Fibroblast of skin of left quadriceps (primary cell): ENCODE measurements at regions not wholly inside any gene's neighbourhood (a gene's known extent, or its start where the extent isn't known, plus 50 kb on each side); places are given as distances from the start of the nearest gene placed in this dataset.
"Not testable (repeated sequence)": the region's sequence is repeated elsewhere in the genome, so short reads cannot be mapped to it uniquely, and the experiment has no call there.

Source experiments
- DNase-seq, 2 experiments: peaks; one replicate each; pipeline ENCODE4 v3.0.0-alpha.2; 2013; ENCODE audit warnings: low read depth in 2 of 2

- DNase-seq, result no peak
Observed at GRCh38 chr20:54950304-54950703, 474.9 kb downstream of the DOK5 start.

- no peak for DNase-seq
Observed at GRCh38 chr20:54941666-54942065, 466.3 kb downstream of the DOK5 start.

DNA sequence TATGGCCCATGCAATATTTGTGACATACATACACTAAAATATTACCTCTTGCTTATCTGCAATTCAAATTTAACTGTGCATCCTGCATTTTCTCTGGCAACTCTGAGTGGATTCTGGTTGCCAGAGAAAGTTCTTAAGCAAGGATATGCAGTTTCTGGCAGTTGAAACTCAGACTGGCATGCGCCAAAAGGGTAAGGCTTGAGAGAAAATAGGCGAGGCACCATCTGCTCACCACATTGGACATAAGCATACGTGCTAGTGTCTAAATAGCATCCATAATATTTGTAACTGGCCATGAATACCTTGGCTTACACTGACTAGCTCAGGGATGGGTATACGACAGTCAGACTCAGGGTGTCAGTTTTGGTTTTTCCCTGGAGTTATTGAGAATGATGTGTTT lies 465.1 kb downstream of the DOK5 start:
- DNase-seq, result no peak

GRCh38 chr20:54938707-54939106 lies 463.3 kb downstream of the DOK5 start:
- DNase-seq, result no peak

DNA sequence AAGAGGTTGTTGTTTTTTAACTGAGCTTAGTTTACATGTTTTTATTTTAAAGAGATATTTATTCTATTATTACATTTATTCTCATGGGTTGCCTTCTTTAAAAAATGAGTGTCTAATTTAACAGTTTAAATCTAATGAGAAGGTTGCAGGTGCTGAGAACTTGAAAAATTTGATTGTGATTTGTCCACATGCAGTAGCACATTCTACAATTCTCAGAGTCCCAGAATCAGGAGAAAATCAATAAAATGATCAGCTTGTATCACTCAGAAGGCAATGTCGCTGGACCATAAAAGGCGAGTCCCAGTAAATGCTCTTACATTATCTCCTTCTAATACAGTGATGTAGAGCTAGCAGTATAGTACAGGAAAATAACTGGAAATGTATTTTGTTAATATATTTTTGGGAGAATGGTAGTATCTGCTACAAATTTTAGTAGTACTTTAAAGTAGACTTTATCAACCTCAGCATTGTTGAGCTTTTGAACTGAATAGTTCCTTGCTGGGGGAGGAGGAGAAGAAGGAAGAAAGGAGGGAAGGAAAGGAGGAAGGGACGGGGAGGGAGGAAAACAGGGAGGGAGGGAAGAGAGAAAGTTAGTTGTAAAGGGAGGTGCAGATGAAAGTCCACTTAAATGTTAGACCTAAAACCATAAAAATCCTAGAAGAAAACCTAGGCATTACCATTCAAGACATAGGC lies 458.0 kb downstream of the DOK5 start:
- DNase-seq, result no peak

- DNase-seq, result no peak
Observed at GRCh38 chr20:54929191-54929590, 453.8 kb downstream of the DOK5 start.

DNA sequence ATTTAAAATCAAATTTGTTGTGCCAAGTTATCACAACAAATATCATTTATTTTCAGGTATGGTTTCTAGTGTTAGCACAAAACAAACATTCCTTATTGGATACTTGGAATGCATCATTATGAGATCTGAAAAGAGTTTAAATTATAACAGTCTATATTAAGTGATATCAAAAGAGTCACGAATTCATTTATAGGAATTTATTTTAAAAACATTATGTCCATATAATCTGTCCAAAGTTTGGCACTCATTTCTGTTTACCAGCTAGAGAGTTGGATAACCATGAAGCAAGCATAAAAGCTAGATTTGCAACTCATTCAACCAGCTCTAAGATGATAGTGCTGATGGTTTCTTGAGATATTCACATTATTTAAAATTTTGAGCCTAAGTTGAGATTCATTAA lies 453.2 kb downstream of the DOK5 start:
- no peak for DNase-seq

DNA sequence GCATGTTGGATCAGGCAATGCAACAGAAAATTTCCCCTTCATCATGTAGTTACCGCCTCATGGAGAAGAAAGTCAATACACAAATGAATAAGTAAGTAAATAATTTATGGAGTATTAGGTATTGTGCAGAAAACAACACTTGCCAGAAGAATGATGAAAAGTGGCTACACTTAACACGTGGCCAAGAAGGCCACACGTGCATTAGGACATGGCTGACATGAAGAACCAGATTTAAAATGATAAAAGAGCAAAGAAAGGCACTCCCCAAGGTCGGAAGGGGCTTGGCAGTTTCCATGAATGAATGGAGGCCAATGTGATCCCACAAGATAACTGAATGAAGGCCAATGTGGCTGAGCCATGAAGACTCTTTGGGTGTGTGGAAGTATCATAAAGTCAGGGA lies 447.2 kb downstream of the DOK5 start:
- no peak for DNase-seq

GRCh38 chr20:54922096-54922495 lies 446.7 kb downstream of the DOK5 start:
- no peak for DNase-seq

GRCh38 chr20:54920491-54920890 lies 445.1 kb downstream of the DOK5 start:
- no peak for DNase-seq

- not testable (repeated sequence) for DNase-seq
Observed at GRCh38 chr20:54918993-54919392, 443.6 kb downstream of the DOK5 start.

DNA sequence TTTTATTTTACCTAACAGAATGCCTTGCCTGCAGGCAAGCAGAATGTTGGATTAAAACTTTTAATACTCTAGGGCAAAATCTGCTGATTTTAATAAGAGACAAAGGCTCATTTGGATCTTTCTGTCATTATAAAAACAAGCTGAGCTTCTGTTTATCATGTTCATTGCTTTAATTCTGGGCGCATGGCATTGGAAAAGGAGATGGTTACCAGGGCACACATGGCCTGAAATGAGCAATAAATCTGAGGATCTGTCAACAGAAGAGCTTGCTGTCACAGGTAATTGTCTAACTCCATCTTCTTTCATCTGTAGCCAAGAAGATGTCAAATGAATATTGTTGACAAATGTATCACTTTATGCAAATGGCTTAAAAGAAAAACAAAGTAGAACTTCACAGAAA lies 439.6 kb downstream of the DOK5 start:
- DNase-seq, result no peak

- DNase-seq, result no peak
Observed at GRCh38 chr20:54909702-54910101, 434.3 kb downstream of the DOK5 start.

GRCh38 chr20:54906134-54906533 lies 430.7 kb downstream of the DOK5 start:
- DNase-seq, result not testable (repeated sequence)

GRCh38 chr20:54897787-54898186 lies 422.4 kb downstream of the DOK5 start:
- DNase-seq, result no peak

GRCh38 chr20:54891907-54892306 lies 416.5 kb downstream of the DOK5 start:
- DNase-seq, result no peak

DNA sequence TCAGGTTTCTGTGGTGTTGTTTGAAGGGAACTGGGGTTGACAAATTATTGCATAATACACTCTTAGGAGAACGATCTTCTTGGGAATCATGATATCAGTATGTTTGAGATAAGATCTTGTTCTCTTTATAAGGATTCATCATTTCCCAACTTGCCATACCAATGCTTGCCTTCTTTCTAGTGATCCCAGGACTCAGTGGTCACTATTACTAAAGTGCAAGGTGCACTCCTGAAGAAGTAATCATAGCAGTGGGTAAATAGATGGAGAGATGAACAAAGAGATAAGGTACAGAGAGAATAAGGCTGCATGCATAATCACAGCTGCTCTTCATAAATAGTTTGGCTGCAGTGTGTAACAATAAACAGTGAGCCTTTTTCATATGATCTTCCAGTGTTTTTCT lies 404.0 kb downstream of the DOK5 start:
- DNase-seq, result no peak

DNA sequence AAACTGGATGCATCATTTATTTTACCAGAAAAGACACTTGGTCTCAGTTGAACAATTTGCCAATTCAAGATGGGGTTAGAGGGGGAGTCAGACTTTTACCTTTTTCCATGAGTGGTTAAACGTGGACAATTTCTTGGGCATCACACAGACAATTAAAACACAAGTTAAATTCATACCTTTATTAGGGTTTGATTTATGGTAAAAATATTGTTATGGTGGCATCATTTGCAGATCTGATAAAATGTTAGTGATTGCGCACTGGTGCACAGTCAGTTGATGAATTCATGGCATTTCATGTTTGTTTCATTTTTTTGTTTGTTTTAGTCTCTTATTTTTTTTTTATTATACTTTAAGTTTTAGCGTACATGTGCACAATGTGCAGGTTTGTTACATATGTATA lies 399.9 kb downstream of the DOK5 start:
- DNase-seq, result no peak

DNA sequence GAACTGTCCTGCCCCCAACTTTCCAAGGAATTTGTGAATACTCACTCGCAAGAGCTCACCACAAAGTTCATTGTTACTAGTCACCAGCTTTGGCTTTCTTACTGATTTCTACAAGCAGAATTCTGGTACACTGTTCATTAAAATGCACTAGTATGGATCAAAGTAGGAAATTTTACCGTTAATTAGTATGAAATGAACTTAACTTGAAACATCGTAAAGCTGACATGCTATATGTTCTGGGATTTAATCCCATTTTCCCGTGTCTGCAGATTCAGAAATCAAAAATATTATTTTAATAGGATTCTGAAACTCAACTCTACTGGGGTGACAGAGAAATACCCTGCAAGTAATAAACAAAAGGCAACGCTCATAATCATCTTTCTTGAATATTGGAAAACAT lies 399.3 kb downstream of the DOK5 start:
- DNase-seq, result no peak

- no peak for DNase-seq
Observed at GRCh38 chr20:54872440-54872839, 397.0 kb downstream of the DOK5 start.

- DNase-seq, result no peak
Observed at GRCh38 chr20:54869765-54870164, 394.4 kb downstream of the DOK5 start.

DNA sequence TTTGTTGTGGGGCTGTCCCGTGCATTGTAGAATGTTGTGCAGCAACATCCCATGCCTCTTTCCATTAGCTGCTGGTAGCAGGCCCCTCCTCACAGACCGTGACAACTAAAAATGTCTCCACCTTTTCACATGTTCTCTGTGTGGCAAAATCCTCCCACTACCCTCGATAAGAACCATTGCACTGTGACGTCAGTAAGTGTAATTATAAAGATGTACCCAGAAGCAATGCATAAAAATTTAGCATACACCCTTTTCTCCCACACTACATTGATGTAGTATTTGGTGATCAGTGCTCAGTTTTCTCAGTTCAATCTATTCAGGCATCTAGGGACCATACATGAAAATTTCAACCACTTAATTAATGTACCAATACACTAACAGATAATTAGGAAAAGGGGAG lies 389.9 kb downstream of the DOK5 start:
- no peak for DNase-seq

GRCh38 chr20:54860716-54861115 lies 385.3 kb downstream of the DOK5 start:
- no peak for DNase-seq

GRCh38 chr20:54856202-54856601 lies 380.8 kb downstream of the DOK5 start:
- no peak for DNase-seq
